Tibial nerve (tissue), 4 donors: ENCODE measurements at regions not wholly inside any gene's neighbourhood (a gene's known extent, or its start where the extent isn't known, plus 50 kb on each side); places are given as distances from the start of the nearest gene placed in this dataset.

ENCODE experiments used
- EP300 ChIP-seq, 2 donors: sonication (generic); formaldehyde crosslinking; IDR thresholded peaks; one replicate each; pipeline ENCODE4 v1.6.1; 2017; ENCODE audit warnings: antibody characterized with exemption in 2 of 2, mild to moderate bottlenecking in 1 of 2
- POLR2A ChIP-seq, 2 donors: fragments of 450-650 bp; IDR thresholded peaks; one replicate each; pipeline ENCODE4 v1.6.1; 2017; ENCODE audit warnings: antibody characterized with exemption in 2 of 2, mild to moderate bottlenecking in 2 of 2, moderate library complexity in 2 of 2
- TF ChIP-seq, protein P1 (sequence below), 5 experiments: fragments of 200-600 bp in 3 of 5; fragments of 450-650 bp in 2 of 5; sonication (generic) in 3 of 5; IDR thresholded peaks; one replicate each; pipeline ENCODE4 v1.5.1; 2016 to 2019; ENCODE audit warnings: antibody characterized with exemption in 5 of 5, mild to moderate bottlenecking in 3 of 5, moderate library complexity in 2 of 5

DNA sequence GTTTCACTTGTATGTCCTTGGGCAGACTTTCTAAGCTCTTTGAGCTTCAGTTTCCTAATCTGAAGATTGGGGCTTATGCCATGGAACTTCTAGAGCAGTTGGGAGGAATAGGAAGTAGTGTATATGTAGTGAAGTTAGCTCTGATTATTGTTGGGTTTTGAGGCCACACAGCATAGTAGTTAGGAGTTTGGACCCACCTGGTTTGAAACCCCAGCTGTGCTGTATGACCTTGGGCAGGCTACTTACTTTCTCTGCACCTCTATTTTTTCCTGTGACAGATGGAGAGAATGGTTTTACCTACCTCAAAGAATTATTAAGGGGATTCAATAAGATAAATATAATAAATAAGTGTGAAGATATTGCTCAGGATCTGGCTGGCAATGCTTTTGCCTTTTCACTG lies 61.4 kb upstream of the ADRB1 start:
- TF ChIP-seq, protein P1, sequence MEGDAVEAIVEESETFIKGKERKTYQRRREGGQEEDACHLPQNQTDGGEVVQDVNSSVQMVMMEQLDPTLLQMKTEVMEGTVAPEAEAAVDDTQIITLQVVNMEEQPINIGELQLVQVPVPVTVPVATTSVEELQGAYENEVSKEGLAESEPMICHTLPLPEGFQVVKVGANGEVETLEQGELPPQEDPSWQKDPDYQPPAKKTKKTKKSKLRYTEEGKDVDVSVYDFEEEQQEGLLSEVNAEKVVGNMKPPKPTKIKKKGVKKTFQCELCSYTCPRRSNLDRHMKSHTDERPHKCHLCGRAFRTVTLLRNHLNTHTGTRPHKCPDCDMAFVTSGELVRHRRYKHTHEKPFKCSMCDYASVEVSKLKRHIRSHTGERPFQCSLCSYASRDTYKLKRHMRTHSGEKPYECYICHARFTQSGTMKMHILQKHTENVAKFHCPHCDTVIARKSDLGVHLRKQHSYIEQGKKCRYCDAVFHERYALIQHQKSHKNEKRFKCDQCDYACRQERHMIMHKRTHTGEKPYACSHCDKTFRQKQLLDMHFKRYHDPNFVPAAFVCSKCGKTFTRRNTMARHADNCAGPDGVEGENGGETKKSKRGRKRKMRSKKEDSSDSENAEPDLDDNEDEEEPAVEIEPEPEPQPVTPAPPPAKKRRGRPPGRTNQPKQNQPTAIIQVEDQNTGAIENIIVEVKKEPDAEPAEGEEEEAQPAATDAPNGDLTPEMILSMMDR (IDR thresholded peaks at IDR 0.05) = no peak
- TF ChIP-seq POLR2A (IDR thresholded peaks at IDR 0.05) = no peak
- TF ChIP-seq EP300 (IDR thresholded peaks at IDR 0.05) = no peak
